SK-N-SH (cell line): ENCODE measurements at regions not wholly inside any gene's neighbourhood (a gene's known extent, or its start where the extent isn't known, plus 50 kb on each side); places are given as distances from the start of the nearest gene placed in this dataset.

ENCODE experiments used
- CTCF ChIA-PET: fragments of 300-600, 350-600 bp; formaldehyde crosslinking; extraction: SDS; loops from one replicate; lab custom pipeline; 2021; lab: Yijun Ruan, JAX
- POLR2A ChIA-PET: fragments of 350-600 bp; sonication (Branson Sonifier 250); formaldehyde crosslinking; extraction: SDS; loops from one replicate; lab custom pipeline; 2020; ENCODE audit warnings: antibody characterized with exemption, inconsistent platforms; lab: Yijun Ruan, JAX
- DNase-seq: peaks from one replicate; pipeline ENCODE4 v3.0.0; 2012
- H2AFZ ChIP-seq: fragments of 200-600 bp; sonication (generic); 2 replicates; pipeline ENCODE4 v1.8.1; 2016; ENCODE audit warnings: antibody characterized with exemption, mild to moderate bottlenecking, low read depth
- H3F3A ChIP-seq: fragments of 200-600 bp; sonication (generic); replicated peaks from 2 replicates; pipeline ENCODE3; 2016; ENCODE audit warnings: antibody characterized with exemption, mild to moderate bottlenecking; ENCODE audit not compliant: insufficient read depth
- H3K27ac ChIP-seq, 2 experiments: fragments of 200-500 bp in 1 of 2; fragments of 200-600 bp in 1 of 2; sonication (Bioruptor generic) in 1 of 2; sonication (generic), shearing (Covaris generic) in 1 of 2; 2 replicates each; pipeline versions ENCODE4 v1.5.1 to v1.6.1; 2014 to 2016; ENCODE audit warnings: low read depth in 2 of 2, inconsistent platforms in 1 of 2, low read length in 1 of 2, mild to moderate bottlenecking in 1 of 2, mixed read lengths in 1 of 2
- H3K27me3 ChIP-seq: fragments of 200-600 bp; sonication (generic), shearing (Covaris generic); 2 replicates; pipeline ENCODE4 v1.6.1; 2016; ENCODE audit warnings: mixed run types; ENCODE audit not compliant: insufficient read depth
- H3K36me3 ChIP-seq, 2 experiments: fragments of 200-500 bp in 1 of 2; fragments of 200-600 bp in 1 of 2; sonication (Bioruptor generic) in 1 of 2; sonication (generic) in 1 of 2; replicated peaks in 1 of 2; 2 replicates each; pipeline versions ENCODE3 to v1.5.1; 2014 to 2016; ENCODE audit warnings: low read length in 1 of 2, mild to moderate bottlenecking in 1 of 2; ENCODE audit not compliant: insufficient read depth in 2 of 2, control insufficient read depth in 1 of 2
- H3K4me1 ChIP-seq, 2 experiments: fragments of 200-500 bp in 1 of 2; fragments of 200-600 bp in 1 of 2; sonication (Bioruptor generic) in 1 of 2; sonication (generic), shearing (Covaris generic) in 1 of 2; 2 replicates each; pipeline versions ENCODE4 v1.5.1 to v1.6.1; 2014 to 2016; ENCODE audit warnings: low read depth in 1 of 2, low read length in 1 of 2, mixed run types in 1 of 2; ENCODE audit not compliant: insufficient read depth in 2 of 2, control insufficient read depth in 1 of 2
- H3K4me2 ChIP-seq: fragments of 200-600 bp; sonication (generic), shearing (Covaris generic); 2 replicates; pipeline ENCODE4 v1.6.1; 2017; ENCODE audit warnings: mixed run types
- H3K4me3 ChIP-seq, 2 experiments: fragments of 200-500 bp in 1 of 2; fragments of 200-600 bp in 1 of 2; sonication (Bioruptor generic) in 1 of 2; sonication (generic), shearing (Covaris generic) in 1 of 2; 2 replicates each; pipeline versions ENCODE4 v1.5.1 to v1.8.1; 2014 to 2016; ENCODE audit warnings: low read depth in 2 of 2, inconsistent platforms in 1 of 2, low read length in 1 of 2, mild to moderate bottlenecking in 1 of 2, mixed read lengths in 1 of 2, moderate library complexity in 1 of 2
- H3K79me2 ChIP-seq: fragments of 200-600 bp; sonication (generic); 2 replicates; pipeline ENCODE4 v1.8.1; 2017; ENCODE audit warnings: mild to moderate bottlenecking; ENCODE audit not compliant: insufficient read depth
- H3K9ac ChIP-seq: fragments of 200-600 bp; sonication (generic); 2 replicates; pipeline ENCODE4 v1.6.1; 2017; ENCODE audit warnings: mixed run types
- H3K9me2 ChIP-seq: fragments of 200-600 bp; sonication (generic); 2 replicates; pipeline ENCODE4 v1.6.1; 2017; ENCODE audit warnings: mixed run types
- H3K9me3 ChIP-seq: fragments of 200-600 bp; sonication (generic); 2 replicates; pipeline ENCODE4 v1.6.1; 2017; ENCODE audit warnings: mixed run types, mild to moderate bottlenecking, moderate library complexity
- H4K20me1 ChIP-seq: fragments of 200-600 bp; sonication (generic); 2 replicates; pipeline ENCODE4 v1.6.1; 2017; ENCODE audit warnings: mild to moderate bottlenecking, mixed run types; ENCODE audit not compliant: insufficient read depth
- EP300 ChIP-seq, 2 experiments: IDR thresholded peaks; 2 replicates each; pipeline versions ENCODE4 v1.4.0 to v1.6.1; 2012; ENCODE audit warnings: borderline replicate concordance in 1 of 2, low read depth in 1 of 2, low read length in 1 of 2
- FOXJ3 ChIP-seq: sonication (generic); formaldehyde crosslinking; IDR thresholded peaks from 2 replicates; pipeline ENCODE4 v1.5.1; 2020; ENCODE audit warnings: mild to moderate bottlenecking, missing genetic modification reagents
- GATA2 ChIP-seq: sonication (generic); formaldehyde crosslinking; IDR thresholded peaks from 2 replicates; pipeline ENCODE4 v1.5.0; 2020; ENCODE audit warnings: mild to moderate bottlenecking, missing genetic modification reagents
- MEF2A ChIP-seq: IDR thresholded peaks from 2 replicates; pipeline ENCODE4 v1.4.0; 2012; ENCODE audit warnings: low read depth, borderline replicate concordance
- MXI1 ChIP-seq: IDR thresholded peaks from 2 replicates; pipeline ENCODE4 v1.6.1; 2012; ENCODE audit warnings: mild to moderate bottlenecking, low read depth, low read length, improper control_type of control experiment
- NFIC ChIP-seq: IDR thresholded peaks from 2 replicates; pipeline ENCODE4 v1.4.0; 2012; ENCODE audit warnings: borderline replicate concordance
- NRF1 ChIP-seq: IDR thresholded peaks from 2 replicates; pipeline ENCODE4 v1.6.1; 2012; ENCODE audit warnings: low read depth, mild to moderate bottlenecking, low read length
- RAD21 ChIP-seq: IDR thresholded peaks from 2 replicates; pipeline ENCODE4 v1.6.1; 2012; ENCODE audit warnings: mild to moderate bottlenecking, low read length
- RXRA ChIP-seq: IDR thresholded peaks from 2 replicates; pipeline ENCODE4 v1.4.0; 2012; ENCODE audit warnings: low read depth, mild to moderate bottlenecking, borderline replicate concordance
- SIN3A ChIP-seq: IDR thresholded peaks from 2 replicates; pipeline ENCODE4 v1.6.1; 2012; ENCODE audit warnings: low read depth, mild to moderate bottlenecking, low read length, moderate library complexity, borderline replicate concordance
- TCF12 ChIP-seq: IDR thresholded peaks from 2 replicates; pipeline ENCODE4 v1.4.0; 2012
- WGBS: methylation state at CpG from one replicate; pipeline ENCODE4 v1.1.6; 2017; ENCODE audit warnings: low lambda C conversion rate; 5-methylcytosine and 5-hydroxymethylcytosine counted together
- TF ChIP-seq, protein P1 (sequence below): fragments of 150-350 bp; IDR thresholded peaks from 2 replicates; pipeline ENCODE4 v1.6.1; 2017; ENCODE audit warnings: antibody characterized with exemption, low read length, low read depth, borderline replicate concordance
- TF ChIP-seq, protein P2 (sequence below): IDR thresholded peaks from 2 replicates; pipeline ENCODE4 v1.4.0; 2012; ENCODE audit warnings: low read depth, borderline replicate concordance
- TF ChIP-seq, protein P3 (sequence below): IDR thresholded peaks from 2 replicates; pipeline ENCODE4 v1.4.0; 2012; ENCODE audit warnings: low read depth
- TF ChIP-seq, protein P4 (sequence below): IDR thresholded peaks from 2 replicates; pipeline ENCODE4 v1.6.1; 2012; ENCODE audit warnings: mild to moderate bottlenecking, low read depth, low read length, moderate library complexity
- TF ChIP-seq, protein P5 (sequence below): fragments of 150-350 bp; IDR thresholded peaks from 2 replicates; pipeline ENCODE4 v1.6.1; 2016; ENCODE audit warnings: mild to moderate bottlenecking, low read depth, low read length

DNA sequence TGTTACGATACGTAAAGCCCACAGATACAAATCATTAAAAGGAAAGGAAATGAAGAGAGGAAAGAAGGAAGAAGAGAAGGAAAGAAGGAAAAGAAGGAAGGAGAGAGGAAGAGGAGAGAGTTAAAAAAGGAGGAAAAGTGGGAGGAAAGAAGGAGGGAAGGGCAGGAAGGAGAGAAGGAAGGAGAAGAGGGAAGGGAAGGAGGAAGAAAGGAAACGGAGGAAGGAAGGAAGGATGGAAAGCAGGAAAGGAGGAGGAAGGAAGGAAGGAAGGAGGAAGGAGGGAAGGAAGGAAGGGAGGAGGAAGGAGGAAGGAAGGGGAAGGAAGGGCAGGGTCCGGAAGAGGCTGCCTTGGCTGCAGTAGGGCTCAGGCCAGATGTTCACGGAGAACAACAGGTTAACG lies 95.2 kb downstream of the ENGASE start:
- H2AFZ ChIP-seq, result no peak overlapping the region
- no peak overlapping the region for H3K9ac ChIP-seq
- peaks cover 32% of the 10 kb centered on the region for H3K27me3 ChIP-seq
- H3K36me3 ChIP-seq, result no peaks in the 10 kb centered on the region
- H3K9me3 ChIP-seq, result no peaks in the 10 kb centered on the region
- H3K4me1 ChIP-seq, result peaks cover 0 to 6% of the 10 kb centered on the region in 2 experiments; a peak in 1 of 4 replicates
- H4K20me1 ChIP-seq, result no peaks in the 10 kb centered on the region
- H3K4me2 ChIP-seq, result no peak overlapping the region
- ChIA-PET POLR2A (no interaction called here), CTCF (interaction anchor here (0.9 to 34.2 kb wide), 6 partner anchors 10 to 366 kb away, joined by 3 to 571 read pairs (median 4); no protein-coding TSS in a partner anchor)
- H3K4me3 ChIP-seq, result no peak overlapping the region
- WGBS, result 75% methylated on average over 6 of the region's 6 CpGs
- DNase-seq, result no peak
- TF ChIP-seq, protein P1, sequence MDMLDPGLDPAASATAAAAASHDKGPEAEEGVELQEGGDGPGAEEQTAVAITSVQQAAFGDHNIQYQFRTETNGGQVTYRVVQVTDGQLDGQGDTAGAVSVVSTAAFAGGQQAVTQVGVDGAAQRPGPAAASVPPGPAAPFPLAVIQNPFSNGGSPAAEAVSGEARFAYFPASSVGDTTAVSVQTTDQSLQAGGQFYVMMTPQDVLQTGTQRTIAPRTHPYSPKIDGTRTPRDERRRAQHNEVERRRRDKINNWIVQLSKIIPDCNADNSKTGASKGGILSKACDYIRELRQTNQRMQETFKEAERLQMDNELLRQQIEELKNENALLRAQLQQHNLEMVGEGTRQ, result no peak
- TF ChIP-seq, protein P2, sequence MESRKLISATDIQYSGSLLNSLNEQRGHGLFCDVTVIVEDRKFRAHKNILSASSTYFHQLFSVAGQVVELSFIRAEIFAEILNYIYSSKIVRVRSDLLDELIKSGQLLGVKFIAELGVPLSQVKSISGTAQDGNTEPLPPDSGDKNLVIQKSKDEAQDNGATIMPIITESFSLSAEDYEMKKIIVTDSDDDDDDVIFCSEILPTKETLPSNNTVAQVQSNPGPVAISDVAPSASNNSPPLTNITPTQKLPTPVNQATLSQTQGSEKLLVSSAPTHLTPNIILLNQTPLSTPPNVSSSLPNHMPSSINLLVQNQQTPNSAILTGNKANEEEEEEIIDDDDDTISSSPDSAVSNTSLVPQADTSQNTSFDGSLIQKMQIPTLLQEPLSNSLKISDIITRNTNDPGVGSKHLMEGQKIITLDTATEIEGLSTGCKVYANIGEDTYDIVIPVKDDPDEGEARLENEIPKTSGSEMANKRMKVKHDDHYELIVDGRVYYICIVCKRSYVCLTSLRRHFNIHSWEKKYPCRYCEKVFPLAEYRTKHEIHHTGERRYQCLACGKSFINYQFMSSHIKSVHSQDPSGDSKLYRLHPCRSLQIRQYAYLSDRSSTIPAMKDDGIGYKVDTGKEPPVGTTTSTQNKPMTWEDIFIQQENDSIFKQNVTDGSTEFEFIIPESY, result no peak
- H3K27ac ChIP-seq, result no peak overlapping the region
- no peaks in the 10 kb centered on the region for H3F3A ChIP-seq
- no peaks in the 10 kb centered on the region for H3K9me2 ChIP-seq
- H3K79me2 ChIP-seq, result no peaks in the 10 kb centered on the region

DNA sequence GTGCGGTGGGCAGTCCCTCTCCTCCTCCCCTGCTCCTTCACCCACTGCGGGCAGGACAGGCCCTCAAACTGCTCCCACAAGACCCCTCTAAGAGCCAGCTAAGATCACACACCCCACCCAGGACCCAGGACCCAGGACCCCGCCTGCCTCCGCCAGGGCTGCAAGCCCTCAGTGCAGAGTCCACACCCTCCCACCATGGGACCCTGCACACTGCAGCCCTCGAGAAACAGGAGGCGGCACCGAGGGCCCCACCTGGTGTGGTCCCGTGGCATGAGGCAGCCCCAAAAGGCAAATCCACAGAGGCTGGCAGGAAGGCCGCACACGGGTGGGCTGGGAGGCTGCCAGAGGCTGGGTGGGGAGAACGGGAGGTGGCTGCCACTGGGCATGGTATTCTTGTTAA lies 94.7 kb downstream of the ENGASE start:
- no peak overlapping the region for H3K27ac ChIP-seq
- no peak overlapping the region for H2AFZ ChIP-seq
- H3K27me3 ChIP-seq, result peaks cover 34% of the 10 kb centered on the region
- peaks cover 0 to 6% of the 10 kb centered on the region in 2 experiments; a peak in 1 of 4 replicates for H3K4me1 ChIP-seq
- no peaks in the 10 kb centered on the region for H3K79me2 ChIP-seq
- H3K4me2 ChIP-seq, result no peak overlapping the region
- CTCF ChIA-PET, result interaction anchor here (1.0 to 34.2 kb wide), 2 partner anchors 10 to 223 kb away, joined by 3 to 571 read pairs; no protein-coding TSS in a partner anchor
- no peak overlapping the region for H3K9ac ChIP-seq
- no peaks in the 10 kb centered on the region for H3K36me3 ChIP-seq
- TF ChIP-seq NRF1, result no peak
- TF ChIP-seq RAD21, result no peak
- TF ChIP-seq EP300 (IDR thresholded peaks at IDR 0.05; ENCODE audit: borderline replicate concordance in 1 of 2, low read depth in 1 of 2, low read length in 1 of 2), result no peak
- TF ChIP-seq, protein P3, sequence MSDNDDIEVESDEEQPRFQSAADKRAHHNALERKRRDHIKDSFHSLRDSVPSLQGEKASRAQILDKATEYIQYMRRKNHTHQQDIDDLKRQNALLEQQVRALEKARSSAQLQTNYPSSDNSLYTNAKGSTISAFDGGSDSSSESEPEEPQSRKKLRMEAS, result no peak
- TF ChIP-seq NFIC, result no peak
- TF ChIP-seq TCF12, result no peak
- no peak for TF ChIP-seq SIN3A
- TF ChIP-seq, protein P4, sequence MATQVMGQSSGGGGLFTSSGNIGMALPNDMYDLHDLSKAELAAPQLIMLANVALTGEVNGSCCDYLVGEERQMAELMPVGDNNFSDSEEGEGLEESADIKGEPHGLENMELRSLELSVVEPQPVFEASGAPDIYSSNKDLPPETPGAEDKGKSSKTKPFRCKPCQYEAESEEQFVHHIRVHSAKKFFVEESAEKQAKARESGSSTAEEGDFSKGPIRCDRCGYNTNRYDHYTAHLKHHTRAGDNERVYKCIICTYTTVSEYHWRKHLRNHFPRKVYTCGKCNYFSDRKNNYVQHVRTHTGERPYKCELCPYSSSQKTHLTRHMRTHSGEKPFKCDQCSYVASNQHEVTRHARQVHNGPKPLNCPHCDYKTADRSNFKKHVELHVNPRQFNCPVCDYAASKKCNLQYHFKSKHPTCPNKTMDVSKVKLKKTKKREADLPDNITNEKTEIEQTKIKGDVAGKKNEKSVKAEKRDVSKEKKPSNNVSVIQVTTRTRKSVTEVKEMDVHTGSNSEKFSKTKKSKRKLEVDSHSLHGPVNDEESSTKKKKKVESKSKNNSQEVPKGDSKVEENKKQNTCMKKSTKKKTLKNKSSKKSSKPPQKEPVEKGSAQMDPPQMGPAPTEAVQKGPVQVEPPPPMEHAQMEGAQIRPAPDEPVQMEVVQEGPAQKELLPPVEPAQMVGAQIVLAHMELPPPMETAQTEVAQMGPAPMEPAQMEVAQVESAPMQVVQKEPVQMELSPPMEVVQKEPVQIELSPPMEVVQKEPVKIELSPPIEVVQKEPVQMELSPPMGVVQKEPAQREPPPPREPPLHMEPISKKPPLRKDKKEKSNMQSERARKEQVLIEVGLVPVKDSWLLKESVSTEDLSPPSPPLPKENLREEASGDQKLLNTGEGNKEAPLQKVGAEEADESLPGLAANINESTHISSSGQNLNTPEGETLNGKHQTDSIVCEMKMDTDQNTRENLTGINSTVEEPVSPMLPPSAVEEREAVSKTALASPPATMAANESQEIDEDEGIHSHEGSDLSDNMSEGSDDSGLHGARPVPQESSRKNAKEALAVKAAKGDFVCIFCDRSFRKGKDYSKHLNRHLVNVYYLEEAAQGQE, result no peak
- no peak for TF ChIP-seq MEF2A
- TF ChIP-seq RXRA, result no peak
- TF ChIP-seq, protein P5, sequence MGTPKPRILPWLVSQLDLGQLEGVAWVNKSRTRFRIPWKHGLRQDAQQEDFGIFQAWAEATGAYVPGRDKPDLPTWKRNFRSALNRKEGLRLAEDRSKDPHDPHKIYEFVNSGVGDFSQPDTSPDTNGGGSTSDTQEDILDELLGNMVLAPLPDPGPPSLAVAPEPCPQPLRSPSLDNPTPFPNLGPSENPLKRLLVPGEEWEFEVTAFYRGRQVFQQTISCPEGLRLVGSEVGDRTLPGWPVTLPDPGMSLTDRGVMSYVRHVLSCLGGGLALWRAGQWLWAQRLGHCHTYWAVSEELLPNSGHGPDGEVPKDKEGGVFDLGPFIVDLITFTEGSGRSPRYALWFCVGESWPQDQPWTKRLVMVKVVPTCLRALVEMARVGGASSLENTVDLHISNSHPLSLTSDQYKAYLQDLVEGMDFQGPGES, result no peak
- no peak for TF ChIP-seq FOXJ3 (CRISPR knock-in tag)
- no peak for TF ChIP-seq GATA2 (CRISPR knock-in tag)
- no peak for TF ChIP-seq MXI1
- H3K9me2 ChIP-seq, result no peaks in the 10 kb centered on the region
- H3K4me3 ChIP-seq, result no peak overlapping the region
- POLR2A ChIA-PET, result no interaction called here
- no peaks in the 10 kb centered on the region for H3K9me3 ChIP-seq
- WGBS, result 59% methylated on average over 9 of the region's 11 CpGs
- no peaks in the 10 kb centered on the region for H3F3A ChIP-seq
- no peak for DNase-seq
- no peaks in the 10 kb centered on the region for H4K20me1 ChIP-seq
